MM.1S (cell line): ENCODE measurements at regions not wholly inside any gene's neighbourhood (a gene's known extent, or its start where the extent isn't known, plus 50 kb on each side); places are given as distances from the start of the nearest gene placed in this dataset.

Experiments used
- DNase-seq: peaks from one replicate; pipeline ENCODE4 v3.0.0-alpha.2; 2015
- H2AFZ ChIP-seq: fragments of 300-600 bp; sonication (generic); 2 replicates; pipeline ENCODE4 v1.6.0; 2016; ENCODE audit warnings: antibody characterized with exemption, low read length
- H3F3A ChIP-seq: fragments of 300-600 bp; sonication (generic); 2 replicates; pipeline ENCODE4 v1.6.1; 2016; ENCODE audit warnings: mild to moderate bottlenecking, antibody characterized with exemption, low read length, moderate library complexity, mixed read lengths; ENCODE audit not compliant: insufficient read depth
- H3K27ac ChIP-seq: fragments of 300-600 bp; sonication (generic); 2 replicates; pipeline ENCODE4 v1.5.1; 2016; ENCODE audit warnings: mild to moderate bottlenecking, low read length
- H3K27me3 ChIP-seq: fragments of 300-600 bp; sonication (generic); replicated peaks from 2 replicates; pipeline ENCODE4 v1.6.0; 2016; ENCODE audit warnings: low read length; ENCODE audit not compliant: insufficient read depth
- H3K36me3 ChIP-seq: fragments of 300-600 bp; sonication (generic); replicated peaks from 2 replicates; pipeline ENCODE4 v1.6.1; 2016; ENCODE audit warnings: mild to moderate bottlenecking, low read length, mixed read lengths; ENCODE audit not compliant: insufficient read depth
- H3K4me1 ChIP-seq: fragments of 300-600 bp; sonication (generic); 2 replicates; pipeline ENCODE4 v1.6.1; 2016; ENCODE audit warnings: low read length, mixed read lengths
- H3K4me2 ChIP-seq: fragments of 300-600 bp; sonication (generic); 2 replicates; pipeline ENCODE4 v1.6.0; 2016; ENCODE audit warnings: low read depth, low read length
- H3K4me3 ChIP-seq: fragments of 300-600 bp; sonication (generic); 2 replicates; pipeline ENCODE4 v1.5.1; 2016; ENCODE audit warnings: low read length, mixed read lengths
- H3K79me2 ChIP-seq: fragments of 300-600 bp; sonication (generic); 2 replicates; pipeline ENCODE4 v1.6.1; 2016; ENCODE audit warnings: mixed run types, low read length, mixed read lengths
- H3K9ac ChIP-seq: fragments of 300-600 bp; sonication (generic); 2 replicates; pipeline ENCODE4 v1.6.1; 2016; ENCODE audit warnings: low read length, mixed read lengths
- H3K9me2 ChIP-seq: fragments of 300-600 bp; sonication (generic); replicated peaks from 2 replicates; pipeline ENCODE4 v1.6.1; 2016; ENCODE audit warnings: mild to moderate bottlenecking, low read length, mixed read lengths; ENCODE audit not compliant: insufficient read depth
- H3K9me3 ChIP-seq: fragments of 300-600 bp; sonication (generic); replicated peaks from 2 replicates; pipeline ENCODE4 v1.6.1; 2016; ENCODE audit warnings: mild to moderate bottlenecking, low read length, mixed read lengths; ENCODE audit not compliant: insufficient read depth
- H4K20me1 ChIP-seq: fragments of 300-600 bp; sonication (generic); 2 replicates; pipeline ENCODE4 v1.6.1; 2016; ENCODE audit warnings: mild to moderate bottlenecking, low read length, moderate library complexity, mixed read lengths; ENCODE audit not compliant: insufficient read depth
- CTCF ChIP-seq: fragments of 300-600 bp; sonication (generic); IDR thresholded peaks from 2 replicates; pipeline ENCODE4 v1.5.1; 2016; ENCODE audit warnings: antibody characterized with exemption, low read length, mixed read lengths
- EZH2 ChIP-seq: fragments of 300-600 bp; sonication (generic); optimal IDR thresholded peaks from 2 replicates; pipeline ENCODE3; 2017; ENCODE audit warnings: low read depth, mild to moderate bottlenecking, antibody characterized with exemption, low read length, mixed read lengths
- EZH2phosphoT487 ChIP-seq: fragments of 300-600 bp; sonication (generic); IDR thresholded peaks from 2 replicates; pipeline ENCODE4 v1.6.1; 2018; ENCODE audit warnings: antibody characterized with exemption, low read length

- Histone ChIP-seq H3K4me3 (no peak overlapping the region), H3K36me3 (no peaks in the 10 kb centered on the region), H3K9me2 (no peaks in the 10 kb centered on the region), H3K27me3 (no peaks in the 10 kb centered on the region), H3K9me3 (no peaks in the 10 kb centered on the region), H3K27ac (no peak overlapping the region), H2AFZ (no peak overlapping the region), H3K79me2 (no peaks in the 10 kb centered on the region), H4K20me1 (no peaks in the 10 kb centered on the region), H3F3A (no peaks in the 10 kb centered on the region), H3K4me2 (no peak overlapping the region), H3K4me1 (no peaks in the 10 kb centered on the region), H3K9ac (no peak overlapping the region)
- TF ChIP-seq EZH2phosphoT487 (no peak), EZH2 (no peak), CTCF (no peak)
- DNase-seq: no peak
Observed at GRCh38 chr1:114292194-114292593, 138.5 kb upstream of the SYT6 start.

- Histone ChIP-seq H3K4me3 (no peak overlapping the region), H3K36me3 (no peaks in the 10 kb centered on the region), H3K9me2 (no peaks in the 10 kb centered on the region), H3K79me2 (no peaks in the 10 kb centered on the region), H3K4me2 (no peak overlapping the region), H3K27ac (no peak overlapping the region), H3K27me3 (no peaks in the 10 kb centered on the region), H3F3A (no peaks in the 10 kb centered on the region), H3K9ac (no peak overlapping the region), H2AFZ (no peak overlapping the region), H4K20me1 (no peaks in the 10 kb centered on the region), H3K4me1 (no peaks in the 10 kb centered on the region), H3K9me3 (no peaks in the 10 kb centered on the region)
- no peak for TF ChIP-seq EZH2phosphoT487
- no peak for TF ChIP-seq EZH2
- TF ChIP-seq CTCF: no peak
- DNase-seq: no peak
Observed at GRCh38 chr1:114290776-114291175, 137.1 kb upstream of the SYT6 start.

GRCh38 chr1:114290341-114290740 lies 136.7 kb upstream of the SYT6 start:
- Histone ChIP-seq H3K9ac (no peak overlapping the region), H3K36me3 (no peaks in the 10 kb centered on the region), H3F3A (no peaks in the 10 kb centered on the region), H3K9me2 (no peaks in the 10 kb centered on the region), H2AFZ (no peak overlapping the region), H4K20me1 (no peaks in the 10 kb centered on the region), H3K27me3 (no peaks in the 10 kb centered on the region), H3K27ac (no peak overlapping the region), H3K4me1 (no peaks in the 10 kb centered on the region), H3K9me3 (no peaks in the 10 kb centered on the region), H3K79me2 (no peaks in the 10 kb centered on the region), H3K4me3 (no peak overlapping the region), H3K4me2 (no peak overlapping the region)
- no peak for DNase-seq
- TF ChIP-seq CTCF (no peak), EZH2 (no peak), EZH2phosphoT487 (no peak)

- no peaks in the 10 kb centered on the region for H3K4me1 ChIP-seq
- no peak overlapping the region for H3K4me3 ChIP-seq
- no peaks in the 10 kb centered on the region for H3K9me3 ChIP-seq
- no peak overlapping the region for H3K4me2 ChIP-seq
- H3F3A ChIP-seq: no peaks in the 10 kb centered on the region
- H3K36me3 ChIP-seq: no peaks in the 10 kb centered on the region
- no peak for DNase-seq
- H3K9me2 ChIP-seq: no peaks in the 10 kb centered on the region
- H3K27ac ChIP-seq: no peak overlapping the region
- H2AFZ ChIP-seq: no peak overlapping the region
- no peaks in the 10 kb centered on the region for H3K79me2 ChIP-seq
- no peak overlapping the region for H3K9ac ChIP-seq
- no peaks in the 10 kb centered on the region for H3K27me3 ChIP-seq
- no peaks in the 10 kb centered on the region for H4K20me1 ChIP-seq
- TF ChIP-seq EZH2 (no peak), EZH2phosphoT487 (no peak), CTCF (no peak)
Observed at GRCh38 chr1:114289824-114290223, 136.2 kb upstream of the SYT6 start.
